HG02610 (cell line): ENCODE measurements at regions not wholly inside any gene's neighbourhood (a gene's known extent, or its start where the extent isn't known, plus 50 kb on each side); places are given as distances from the start of the nearest gene placed in this dataset.
"Not testable (repeated sequence)": the region's sequence is repeated elsewhere in the genome, so short reads cannot be mapped to it uniquely, and the experiment has no call there.

Source experiments
- ATAC-seq: cut with Tn5 transposase; IDR thresholded peaks from one replicate; pipeline ENCODE4 v1.9.1; 2021; ENCODE audit warnings: mild to moderate bottlenecking, moderate library complexity; ENCODE audit not compliant: unreplicated experiment

DNA sequence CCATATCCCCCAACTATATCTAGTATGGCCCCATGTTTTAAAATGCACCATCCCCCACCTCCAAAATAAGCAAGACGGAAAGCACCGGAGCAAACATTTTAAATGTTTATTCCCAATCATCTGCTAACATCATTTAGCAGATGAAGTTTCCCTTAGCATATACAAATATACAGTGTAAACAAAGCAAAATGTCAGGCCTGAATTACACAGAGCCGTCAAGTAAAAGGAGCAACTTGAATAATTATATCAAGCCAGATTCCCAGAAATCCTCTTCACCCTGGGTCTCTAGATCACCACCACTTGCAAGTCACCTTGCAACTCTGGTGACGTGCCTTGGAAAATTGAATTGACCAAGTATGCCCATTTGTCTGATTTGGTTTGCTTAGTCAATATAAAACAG lies 91.6 kb upstream of the COL1A2 start:
- ATAC-seq = no peak

DNA sequence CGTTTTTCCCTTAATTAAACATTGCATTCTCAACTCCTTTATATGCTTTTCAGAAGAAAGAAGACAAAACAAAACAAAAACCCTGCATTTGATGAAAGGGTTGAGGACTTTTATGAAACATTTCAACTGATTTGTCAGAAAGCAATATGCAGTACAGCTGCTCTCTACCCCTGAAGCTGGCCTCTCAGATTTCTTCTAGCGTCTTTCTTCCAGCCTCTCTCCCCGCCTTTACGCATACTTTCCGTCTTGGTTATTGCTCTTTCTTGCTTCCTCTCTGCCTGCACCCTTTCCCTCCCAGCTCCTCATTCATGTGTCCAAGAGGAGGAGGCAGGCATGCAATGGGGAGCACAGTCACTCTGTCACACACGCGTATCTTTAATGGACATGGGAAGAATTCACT lies 91.0 kb upstream of the COL1A2 start:
- no peak for ATAC-seq

DNA sequence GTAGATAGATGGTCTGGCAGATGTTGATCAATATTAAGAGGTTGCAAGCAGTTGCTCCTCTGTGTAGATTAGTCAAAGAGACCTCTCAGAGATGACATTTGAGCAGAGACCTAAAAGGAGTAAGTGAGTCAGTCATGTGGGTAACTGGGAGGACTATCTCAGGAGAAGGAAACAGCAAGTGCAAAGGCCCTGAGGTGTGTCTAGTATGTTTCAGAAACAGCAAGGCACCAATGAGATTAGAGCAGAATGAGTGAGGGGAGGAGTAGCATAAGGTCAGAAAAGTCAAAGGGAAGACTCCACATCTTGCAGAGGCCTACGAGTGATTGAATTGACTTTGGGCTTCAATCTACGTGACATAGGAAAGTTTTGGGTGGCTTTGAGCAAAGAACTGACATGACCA lies 89.8 kb upstream of the COL1A2 start:
- ATAC-seq = no peak

DNA sequence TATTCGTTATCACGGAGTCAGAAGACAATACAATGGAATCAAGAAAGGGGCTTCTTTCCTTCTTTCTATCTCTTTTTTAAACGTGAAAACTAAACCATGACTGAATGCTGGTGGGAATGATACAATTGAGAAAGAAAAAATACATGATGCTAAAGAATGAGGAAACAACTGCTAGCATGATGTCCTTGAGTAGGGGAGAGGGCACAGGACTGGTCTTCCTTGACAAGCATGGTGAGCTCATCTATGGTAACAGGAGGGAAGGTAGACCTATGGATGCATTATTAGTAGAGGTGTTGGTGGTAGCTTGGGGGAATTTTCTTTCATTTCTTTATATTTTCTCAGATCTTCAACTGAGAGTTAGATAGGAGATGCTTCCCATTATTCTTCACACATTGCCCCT lies 88.9 kb upstream of the COL1A2 start:
- no peak for ATAC-seq

DNA sequence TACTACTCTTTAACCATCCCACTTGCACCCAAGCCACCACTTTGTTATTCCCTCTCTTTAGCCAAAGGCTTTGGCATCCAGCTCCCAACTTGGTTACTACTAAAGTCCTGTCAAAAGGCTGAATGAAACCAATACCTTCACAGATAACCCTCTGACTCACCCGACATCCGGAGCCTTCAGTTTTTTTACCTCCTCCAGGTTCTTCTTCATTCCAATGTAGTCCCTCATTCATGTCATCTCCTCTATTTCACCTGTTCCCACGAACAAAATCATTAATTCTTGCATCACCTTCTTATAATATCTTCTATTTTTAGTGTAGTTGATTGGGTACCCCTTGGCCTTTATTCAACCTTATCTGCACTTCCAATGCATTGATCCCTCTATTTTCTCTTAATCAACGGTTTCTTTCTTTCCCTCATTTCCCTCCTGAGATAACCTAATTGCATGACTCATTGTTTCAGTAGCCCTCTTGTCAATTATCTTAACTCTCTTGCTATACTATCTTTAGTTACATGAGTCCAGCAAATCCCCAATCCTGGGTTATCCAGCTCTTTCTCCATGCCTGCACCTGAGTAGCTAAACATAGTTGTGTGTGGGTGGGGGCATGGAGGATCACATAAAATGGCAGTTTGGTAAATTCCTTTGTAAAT lies 87.2 kb upstream of the COL1A2 start:
- ATAC-seq = no peak

DNA sequence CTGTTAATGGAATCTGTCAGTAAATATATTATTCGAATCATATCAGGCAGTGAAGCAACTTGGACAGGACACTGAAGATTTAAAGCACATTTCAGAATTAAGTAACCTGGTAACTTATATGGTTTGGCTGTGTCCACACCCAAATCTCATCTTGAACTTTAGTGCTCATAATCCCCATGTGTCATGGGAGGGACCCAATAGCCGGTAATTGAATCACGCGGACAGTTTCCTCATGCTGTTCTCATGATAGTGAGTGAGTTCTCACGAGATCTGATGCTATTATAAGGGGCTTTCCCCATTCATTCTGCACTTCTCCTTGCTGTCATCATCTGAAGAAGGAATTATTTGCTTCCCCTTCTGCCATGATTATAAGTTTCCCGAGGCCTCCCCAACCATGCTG lies 83.2 kb upstream of the COL1A2 start:
- ATAC-seq = no peak

DNA sequence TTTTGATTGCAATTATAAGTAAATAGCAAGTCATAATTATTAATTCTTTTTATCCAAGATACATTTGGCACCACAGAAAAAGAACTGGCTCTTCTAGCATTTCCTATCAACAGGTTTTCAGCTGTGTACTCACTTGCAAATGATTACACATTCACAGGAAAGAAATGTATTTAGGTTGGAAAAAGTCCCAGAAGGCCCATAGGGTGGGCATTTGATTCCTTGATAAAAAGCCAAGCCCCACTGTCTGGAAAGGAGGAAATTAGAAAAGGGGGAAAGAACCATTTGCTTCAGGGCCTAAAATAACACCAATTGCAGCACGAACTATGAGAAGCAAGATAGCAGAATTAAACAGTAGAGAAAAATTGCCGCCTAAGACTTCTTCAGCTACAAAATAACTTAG lies 80.8 kb upstream of the COL1A2 start:
- ATAC-seq = no peak

DNA sequence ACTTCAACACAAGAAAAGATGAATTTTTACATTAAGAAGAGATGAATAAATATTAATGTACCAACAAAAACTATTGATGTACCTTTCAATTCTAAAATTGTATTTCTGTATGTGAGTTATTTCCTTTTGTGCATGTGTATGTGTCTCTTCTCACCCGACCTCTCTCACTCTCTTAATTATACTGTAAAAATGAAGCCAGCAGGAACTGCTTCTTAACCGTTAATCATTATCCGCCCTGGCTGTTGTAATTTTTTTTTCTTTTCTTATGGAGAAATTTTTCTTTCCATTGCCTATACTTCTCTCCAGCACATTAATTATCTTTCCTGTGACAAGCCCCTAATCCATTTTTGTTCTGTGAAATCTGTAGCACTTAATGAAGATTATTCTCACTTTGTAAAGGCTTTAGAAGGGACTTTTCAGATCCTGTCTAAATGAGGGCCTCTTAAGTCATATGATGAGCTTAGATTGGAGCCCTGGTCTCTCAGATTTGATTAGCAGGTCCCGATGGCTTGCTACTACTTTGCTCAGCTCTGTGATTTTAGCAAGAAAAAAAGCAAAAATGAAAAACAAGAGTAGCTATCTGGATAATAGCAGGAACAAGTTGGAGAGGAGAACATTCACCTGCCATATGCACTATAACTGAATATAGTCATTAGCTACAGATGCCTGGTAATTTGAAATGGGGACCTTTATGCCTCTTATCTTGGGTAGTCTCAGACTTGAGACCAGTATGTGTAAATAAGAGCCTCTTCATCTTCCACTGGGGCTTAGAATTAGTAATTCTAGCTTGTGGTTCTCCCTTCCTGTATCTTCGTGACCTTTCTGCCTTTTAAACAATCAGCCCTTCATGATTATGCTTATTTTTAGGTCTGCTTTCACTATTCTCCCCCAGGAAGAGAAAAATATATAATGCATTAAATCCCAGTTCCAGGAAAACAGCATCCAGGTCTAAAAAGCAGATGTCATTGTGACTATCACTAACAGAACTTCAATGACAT lies 80.0 kb upstream of the COL1A2 start:
- no peak for ATAC-seq

DNA sequence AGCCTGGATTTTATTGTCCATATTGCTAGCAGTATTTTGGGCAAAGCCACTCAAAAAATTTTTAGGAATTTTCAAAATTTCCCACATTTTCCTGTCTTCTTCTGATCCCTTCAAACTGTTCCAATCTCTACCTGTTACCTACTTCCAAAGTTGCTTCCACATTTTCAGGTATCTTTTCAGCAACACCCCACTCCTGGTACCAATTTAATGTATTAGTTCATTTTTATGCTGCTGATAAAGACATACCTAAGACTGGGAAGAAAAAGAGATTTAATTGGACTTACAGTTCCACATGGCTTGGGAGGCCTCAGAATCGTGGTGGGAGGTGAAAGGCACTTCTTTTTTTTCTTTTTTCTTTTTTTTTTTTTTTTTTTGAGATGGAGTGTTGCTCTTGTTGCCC lies 73.6 kb upstream of the COL1A2 start:
- not testable (repeated sequence) for ATAC-seq

DNA sequence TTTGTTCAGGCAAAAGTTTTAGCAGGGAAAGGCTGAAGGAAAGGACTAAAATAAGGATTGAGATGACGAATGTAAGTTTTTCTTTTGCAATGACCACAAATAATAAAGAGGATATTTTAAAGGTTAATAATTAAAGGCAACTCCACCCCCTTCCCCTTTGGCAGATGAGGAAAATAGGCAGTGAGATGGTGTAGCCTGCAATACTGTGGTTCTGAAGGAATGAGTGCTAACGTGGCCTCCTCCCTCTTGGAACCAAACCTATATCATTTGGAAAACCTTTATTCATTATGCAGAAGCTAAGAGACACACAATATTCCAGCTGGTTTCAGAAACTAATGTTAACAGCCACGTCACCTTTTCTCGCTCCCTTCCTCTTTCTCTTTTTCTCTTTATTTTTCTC lies 70.9 kb upstream of the COL1A2 start:
- no peak for ATAC-seq

DNA sequence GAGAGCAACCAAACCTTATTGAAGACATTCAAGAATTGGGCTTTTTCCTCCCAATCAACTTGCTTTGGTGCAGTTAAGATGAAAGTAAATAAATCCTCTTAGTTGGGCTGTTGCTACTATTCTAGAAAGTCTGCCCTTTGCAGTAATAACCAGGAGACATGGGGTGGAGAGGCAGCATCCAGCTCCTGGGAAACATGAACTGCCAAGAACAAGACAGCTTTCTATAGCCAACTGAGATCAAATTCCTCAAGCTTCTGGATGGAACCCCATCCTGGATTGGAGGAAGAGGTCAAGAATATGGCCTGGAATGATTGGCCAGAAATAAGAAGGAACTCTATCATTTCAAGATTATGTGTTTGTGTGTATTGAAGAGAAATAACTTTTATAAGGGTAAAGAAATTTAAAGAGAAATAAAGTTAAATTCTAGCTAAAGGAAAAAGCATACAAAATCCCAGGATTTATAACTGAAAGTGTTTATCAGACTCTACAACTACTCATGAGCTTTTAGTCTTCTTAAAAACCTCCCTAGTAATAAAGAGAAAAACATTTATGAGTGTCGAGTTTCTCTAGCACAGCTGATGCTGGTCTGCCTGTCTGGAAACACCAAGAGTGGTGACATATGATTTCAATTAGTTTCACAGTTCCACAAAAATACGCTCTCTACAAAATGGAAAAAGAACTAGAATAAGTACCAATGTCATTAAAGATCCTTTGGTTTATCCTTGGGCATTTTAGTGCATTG lies 70.1 kb upstream of the COL1A2 start:
- ATAC-seq = no peak

DNA sequence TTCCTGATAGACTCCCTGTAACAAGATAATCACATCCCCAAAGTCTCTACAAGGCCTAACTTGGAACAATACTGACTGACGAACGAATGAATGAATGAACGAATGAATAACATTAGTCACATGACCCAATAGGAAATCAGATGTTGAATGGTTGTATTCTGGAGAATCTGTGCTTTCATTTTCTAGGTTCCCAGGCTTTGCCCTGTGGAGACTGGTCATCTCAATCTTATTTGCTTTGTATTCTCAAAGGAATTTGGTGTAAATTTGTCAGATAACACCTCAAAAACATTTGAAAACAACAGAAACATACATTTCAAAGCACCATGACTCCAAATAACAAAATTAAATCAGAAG lies 69.6 kb upstream of the COL1A2 start:
- no peak for ATAC-seq

DNA sequence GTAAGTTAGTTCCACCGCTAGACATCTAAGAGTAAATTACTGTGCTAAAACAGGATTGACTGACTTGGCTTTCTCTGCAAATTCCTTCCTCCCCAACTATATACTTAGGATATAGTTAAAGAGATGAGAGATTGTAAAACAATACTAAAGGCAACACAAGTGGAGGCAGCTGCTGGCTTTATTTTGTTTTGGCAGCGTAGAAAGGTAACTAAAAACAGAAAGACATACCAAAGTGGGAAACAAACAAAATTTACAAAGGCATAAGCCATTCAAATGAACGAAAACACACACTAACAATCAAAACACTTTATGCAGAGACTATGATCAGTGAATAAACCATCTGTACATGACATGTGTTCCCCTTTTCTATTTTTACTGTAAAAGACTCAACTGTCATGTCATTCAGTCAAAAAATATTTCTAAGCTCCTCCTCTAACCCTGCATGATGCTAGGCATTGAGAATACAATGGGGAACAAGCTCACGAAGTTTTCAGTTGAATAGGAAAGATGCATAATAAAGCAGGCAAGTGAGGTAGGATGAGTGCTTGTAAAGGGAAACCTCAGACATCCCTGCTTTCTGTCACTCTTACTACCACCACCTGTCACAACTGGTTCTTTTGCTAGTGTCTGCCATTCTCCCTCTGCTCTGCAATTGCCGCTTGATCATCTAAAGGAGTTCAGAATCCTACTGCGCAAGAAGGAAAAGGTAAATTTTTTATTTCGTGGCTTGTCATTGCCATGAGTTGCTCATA lies 64.2 kb upstream of the COL1A2 start:
- no peak for ATAC-seq

DNA sequence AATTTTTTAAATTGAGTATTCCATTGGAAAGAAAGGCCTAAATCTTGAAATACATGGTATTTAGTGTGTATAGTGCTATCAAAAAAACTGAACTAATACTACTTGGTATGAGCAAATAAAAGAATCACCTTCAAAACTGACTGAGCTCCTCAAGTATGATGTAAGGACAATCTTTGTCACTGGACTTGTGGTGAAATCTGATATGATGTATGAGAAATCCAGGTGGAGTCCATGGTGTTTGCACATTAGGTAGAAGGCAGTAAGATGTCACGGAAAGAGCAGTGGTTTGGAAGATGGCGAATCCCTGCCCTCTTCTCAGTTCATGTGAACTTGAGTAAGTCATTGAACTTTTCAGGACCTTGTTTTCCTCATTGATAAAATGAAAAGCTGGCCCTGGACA lies 62.1 kb upstream of the COL1A2 start:
- ATAC-seq = no peak

DNA sequence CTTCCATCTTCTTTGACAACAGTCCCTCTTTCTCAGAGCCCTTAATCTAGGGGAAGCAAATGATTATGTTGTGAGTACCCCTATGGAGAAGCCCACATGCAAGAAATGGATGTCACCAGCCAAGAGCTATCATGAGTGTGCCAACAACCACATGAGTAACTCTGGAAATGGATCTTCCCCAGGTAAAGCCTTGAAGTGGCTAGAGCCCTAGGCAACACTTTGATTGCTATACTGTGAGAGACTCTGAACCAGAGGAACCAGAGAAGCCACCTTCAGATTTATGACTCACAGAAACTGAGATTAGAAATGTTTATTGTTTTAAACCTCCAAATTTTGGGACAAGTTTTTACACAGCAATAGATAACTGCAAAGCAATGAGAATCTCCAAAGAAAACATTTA lies 60.9 kb upstream of the COL1A2 start:
- no peak for ATAC-seq

DNA sequence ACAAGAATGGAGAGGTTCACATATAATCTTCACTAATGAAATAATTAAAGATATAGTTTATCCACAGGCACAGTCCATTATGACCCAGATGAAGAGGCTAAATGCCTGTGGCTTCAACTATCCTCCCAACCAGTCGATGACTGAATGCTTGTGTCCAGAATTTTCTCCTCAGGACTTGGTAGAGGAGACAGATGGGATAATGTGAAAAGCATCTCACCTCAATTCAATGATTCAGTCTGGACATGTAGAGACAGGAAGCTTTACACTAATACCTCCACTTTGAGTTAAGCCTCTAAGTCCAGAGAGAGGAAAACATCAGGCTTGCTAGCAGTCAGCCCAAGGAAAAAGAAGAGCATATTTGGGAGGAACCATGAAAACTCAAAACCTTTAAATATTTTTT lies 59.1 kb upstream of the COL1A2 start:
- ATAC-seq = no peak

DNA sequence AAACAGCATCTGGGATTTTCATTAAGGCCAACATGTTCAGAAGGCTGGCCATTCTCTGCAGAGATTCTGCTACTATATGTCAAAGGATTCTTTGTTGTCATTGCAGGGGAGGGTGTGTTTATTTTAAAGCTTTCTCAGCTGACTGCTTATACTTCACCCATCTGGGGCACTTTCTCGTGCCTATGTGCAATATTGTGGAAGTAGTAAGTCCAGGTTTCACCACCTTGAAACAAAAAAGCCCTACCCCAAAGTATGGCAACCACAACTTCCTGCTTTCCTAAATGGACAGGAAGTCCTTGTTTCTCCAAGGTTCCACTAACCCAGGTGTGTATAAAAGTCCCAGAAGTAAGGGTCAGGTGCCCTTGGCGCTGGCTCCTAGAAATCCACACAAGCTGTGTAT lies 58.7 kb upstream of the COL1A2 start:
- no peak for ATAC-seq

DNA sequence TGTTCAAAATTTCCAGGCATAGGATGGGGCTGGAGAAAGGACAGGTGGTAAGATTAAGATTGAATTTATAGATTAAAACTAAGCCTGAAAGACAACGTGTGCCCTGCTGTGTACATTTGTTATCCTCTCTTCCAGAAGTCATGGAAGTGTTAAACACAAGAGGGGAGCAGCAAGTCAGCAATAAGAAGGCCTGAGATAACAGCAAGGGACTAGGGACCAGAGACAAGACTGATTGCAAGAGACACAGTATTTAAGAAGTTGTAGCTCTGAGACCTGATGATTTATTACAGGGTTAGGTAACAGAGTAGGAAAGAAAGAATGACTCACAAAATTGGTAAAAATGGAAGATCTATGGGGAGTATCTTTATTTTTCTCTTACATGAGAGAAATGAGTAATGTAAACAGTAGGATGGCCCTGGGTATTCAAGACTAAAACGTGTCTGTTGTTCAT lies 55.7 kb upstream of the COL1A2 start:
- no peak for ATAC-seq

DNA sequence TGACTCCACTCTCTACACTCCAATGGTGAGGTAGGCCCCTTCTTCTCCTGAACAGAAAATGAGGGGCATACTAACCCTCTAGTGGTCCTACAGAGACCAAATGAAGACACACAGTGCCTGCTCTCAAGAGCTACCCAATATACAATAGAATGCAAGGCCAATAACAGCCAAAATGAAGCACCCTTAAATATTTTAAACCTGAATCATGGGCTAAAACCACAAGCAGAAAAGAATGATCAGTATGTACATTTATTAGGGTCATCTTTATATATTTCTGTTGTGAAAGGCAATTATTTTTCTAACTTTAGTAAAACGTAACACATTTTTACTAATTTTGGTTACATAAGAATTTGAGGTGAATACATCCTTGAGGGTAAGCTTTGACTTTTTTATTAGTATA lies 49.9 kb upstream of the COL1A2 start:
- no peak for ATAC-seq
